ENCODE measurements at regions not wholly inside any gene's neighbourhood (a gene's known extent, or its start where the extent isn't known, plus 50 kb on each side); places are given as distances from the start of the nearest gene placed in this dataset.

- no peak overlapping the region for H3K4me3 Mint-ChIP-seq
- no peak for DNase-seq
- TF ChIP-seq CTCF (IDR thresholded peaks at IDR 0.05), result no peak
- peaks cover 83% of the 10 kb centered on the region for H3K4me1 Mint-ChIP-seq
- no peaks in the 10 kb centered on the region for H3K9me3 Mint-ChIP-seq
- H3K27ac Mint-ChIP-seq, result no peak overlapping the region
- H3K36me3 Mint-ChIP-seq (ENCODE audit: low read depth), result no peaks in the 10 kb centered on the region
- H3K27me3 Mint-ChIP-seq (ENCODE audit: low read depth, poor library complexity), result no peaks in the 10 kb centered on the region
Measured at GRCh38 chr15:88990185-88990679, 77.1 kb upstream of the MFGE8 start.

GRCh38 chr15:88992216-88992615, 79.0 kb upstream of the MFGE8 start:
- no peak for TF ChIP-seq CTCF (IDR thresholded peaks at IDR 0.05)
- Mint-ChIP-seq H3K4me1 (peaks cover 68% of the 10 kb centered on the region), H3K27me3 (ENCODE audit: low read depth, poor library complexity) (no peaks in the 10 kb centered on the region), H3K36me3 (ENCODE audit: low read depth) (no peaks in the 10 kb centered on the region), H3K9me3 (no peaks in the 10 kb centered on the region), H3K27ac (peak overlapping the region; percentile 94), H3K4me3 (peak overlapping the region; percentile 22)
- no peak for DNase-seq

GRCh38 chr15:88992912-88993376, 79.8 kb upstream of the MFGE8 start:
- H3K4me3 Mint-ChIP-seq, result no peak overlapping the region
- H3K9me3 Mint-ChIP-seq, result no peaks in the 10 kb centered on the region
- no peaks in the 10 kb centered on the region for H3K36me3 Mint-ChIP-seq (ENCODE audit: low read depth)
- DNase-seq, result no peak
- H3K27ac Mint-ChIP-seq, result no peak overlapping the region
- H3K4me1 Mint-ChIP-seq, result peaks cover 61% of the 10 kb centered on the region
- H3K27me3 Mint-ChIP-seq (ENCODE audit: low read depth, poor library complexity), result no peaks in the 10 kb centered on the region
- no peak for TF ChIP-seq CTCF (IDR thresholded peaks at IDR 0.05)

- Mint-ChIP-seq H3K36me3 (ENCODE audit: low read depth) (no peaks in the 10 kb centered on the region), H3K4me1 (peaks cover 54% of the 10 kb centered on the region)
- no peak for DNase-seq
Measured at GRCh38 chr15:88993662-88994061, 80.5 kb upstream of the MFGE8 start.

GRCh38 chr15:88994286-88994685, 81.1 kb upstream of the MFGE8 start:
- Mint-ChIP-seq H3K4me1 (peaks cover 57% of the 10 kb centered on the region), H3K4me3 (no peak overlapping the region), H3K27ac (no peak overlapping the region), H3K9me3 (no peaks in the 10 kb centered on the region), H3K27me3 (ENCODE audit: low read depth, poor library complexity) (no peaks in the 10 kb centered on the region), H3K36me3 (ENCODE audit: low read depth) (no peaks in the 10 kb centered on the region)
- no peak for TF ChIP-seq CTCF (IDR thresholded peaks at IDR 0.05)
- no peak for DNase-seq

More at GRCh38 chr15:88993662-88994061, 80.5 kb upstream of the MFGE8 start:
- Mint-ChIP-seq H3K27ac (no peak overlapping the region), H3K9me3 (no peaks in the 10 kb centered on the region), H3K4me3 (no peak overlapping the region), H3K27me3 (ENCODE audit: low read depth, poor library complexity) (no peaks in the 10 kb centered on the region)
- TF ChIP-seq CTCF (IDR thresholded peaks at IDR 0.05), result no peak

GRCh38 chr15:88995449-88995848, 82.3 kb upstream of the MFGE8 start:
- no peaks in the 10 kb centered on the region for H3K36me3 Mint-ChIP-seq (ENCODE audit: low read depth)
- no peak overlapping the region for H3K27ac Mint-ChIP-seq
- H3K4me1 Mint-ChIP-seq, result peaks cover 57% of the 10 kb centered on the region
- H3K9me3 Mint-ChIP-seq, result no peaks in the 10 kb centered on the region
- TF ChIP-seq CTCF (IDR thresholded peaks at IDR 0.05), result no peak
- H3K4me3 Mint-ChIP-seq, result no peak overlapping the region
- no peak for DNase-seq
- no peaks in the 10 kb centered on the region for H3K27me3 Mint-ChIP-seq (ENCODE audit: low read depth, poor library complexity)
